GM03348 (cell line): ENCODE measurements at regions not wholly inside any gene's neighbourhood (a gene's known extent, or its start where the extent isn't known, plus 50 kb on each side); places are given as distances from the start of the nearest gene placed in this dataset.

Source experiments
- DNase-seq: peaks from one replicate; pipeline ENCODE4 v3.0.0; 2012; ENCODE audit warnings: low spot score

DNA sequence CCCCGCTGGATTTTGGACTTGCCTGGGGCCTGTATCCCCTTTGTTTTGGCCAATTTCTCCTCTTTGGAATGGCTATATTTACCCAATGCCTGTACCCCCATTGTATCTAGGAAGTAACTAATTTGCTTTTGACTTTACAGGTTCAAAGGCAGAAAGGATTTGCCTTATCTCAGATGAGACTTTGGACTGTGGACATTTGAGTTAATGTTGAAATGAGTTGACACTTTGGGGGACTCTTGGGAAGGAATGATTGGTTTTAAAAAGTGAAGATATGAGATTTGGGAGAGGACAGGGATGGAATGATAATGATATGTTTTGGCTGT lies 1220.3 kb upstream of the CITED2 start:
- DNase-seq, result no peak

DNA sequence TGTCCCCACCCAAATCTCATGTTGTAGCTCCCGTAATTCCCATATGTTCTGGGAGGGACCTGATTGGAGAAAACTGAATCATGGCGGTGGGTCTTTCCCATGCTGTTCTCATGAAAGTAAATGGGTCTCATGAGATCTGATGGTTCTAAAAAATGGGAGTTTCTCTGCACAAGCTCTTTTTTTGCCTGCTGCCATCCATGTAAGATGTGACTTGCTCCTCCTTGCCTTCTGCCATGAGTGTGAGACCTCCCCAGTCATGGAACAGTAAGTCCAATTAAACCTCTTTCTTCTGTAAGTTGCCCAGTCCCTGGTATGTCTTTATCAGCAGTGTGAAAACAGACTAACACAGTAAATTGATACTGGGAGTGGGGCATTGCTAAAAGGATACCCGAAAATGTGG lies 1218.4 kb upstream of the CITED2 start:
- DNase-seq, result no peak

DNA sequence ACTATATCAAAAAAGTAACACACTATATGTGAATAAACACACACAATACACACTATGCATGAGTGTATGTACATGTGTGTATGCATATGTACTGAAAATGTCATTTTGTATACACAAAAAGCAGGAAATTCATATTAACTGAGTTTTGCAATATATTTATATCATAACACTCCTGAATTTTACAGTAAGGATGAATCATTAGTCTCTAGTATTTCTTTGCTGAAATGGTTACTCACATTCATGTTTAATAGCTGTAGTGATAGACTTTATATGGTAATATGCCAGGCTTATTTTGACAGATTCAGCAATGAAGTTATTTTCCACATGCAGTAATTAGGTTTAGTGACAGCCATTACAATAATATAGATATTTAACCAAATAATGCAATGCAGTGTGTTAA lies 1216.2 kb upstream of the CITED2 start:
- peak; percentile 19 for DNase-seq

DNA sequence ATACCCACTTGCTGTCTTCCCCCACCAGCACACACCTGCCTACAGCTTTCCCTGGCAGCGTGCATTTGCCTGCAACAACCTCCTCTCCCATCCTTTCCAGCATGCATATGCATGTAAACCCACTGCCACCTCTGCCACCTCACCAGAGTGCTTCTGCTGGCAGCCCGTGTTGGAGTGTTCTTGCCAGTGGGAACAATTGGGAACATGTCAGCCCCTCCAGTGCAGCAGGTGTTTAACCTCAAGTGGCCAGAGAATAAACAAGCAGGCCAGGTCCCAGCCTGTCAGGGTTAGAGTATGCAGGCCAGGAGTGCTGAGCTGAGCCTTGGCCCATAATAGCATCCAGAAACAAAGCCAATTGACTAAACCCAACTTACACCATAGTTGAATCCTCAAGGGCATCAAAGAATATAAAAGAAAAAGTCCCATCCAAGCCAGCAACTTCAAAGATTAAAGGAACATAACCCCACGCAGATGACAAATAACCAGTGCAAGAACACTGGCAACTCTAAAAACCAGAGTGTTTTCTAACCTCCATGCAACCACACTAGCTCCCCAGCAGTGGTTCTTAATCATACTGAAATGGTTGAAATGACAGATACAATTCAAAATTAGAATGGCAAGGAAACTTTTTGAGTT lies 1212.1 kb upstream of the CITED2 start:
- no peak for DNase-seq

DNA sequence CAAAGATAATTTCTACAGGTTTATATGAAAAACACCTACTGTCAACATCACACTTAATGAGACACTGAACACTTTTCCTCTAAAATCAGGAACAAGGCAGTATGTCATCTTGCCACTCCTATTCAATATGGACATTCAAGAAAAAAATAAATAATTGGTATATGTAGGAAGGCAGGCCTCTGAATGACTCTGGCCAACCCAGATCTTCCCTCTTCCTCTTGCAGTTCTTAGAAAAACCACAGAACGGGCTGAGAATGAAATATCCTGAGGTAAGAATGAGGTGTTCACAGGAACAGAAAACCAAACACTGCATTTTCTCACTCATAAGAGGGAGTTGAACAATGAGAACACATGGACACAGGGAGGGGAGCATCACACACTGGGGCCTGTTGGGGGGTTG lies 1207.2 kb upstream of the CITED2 start:
- no peak for DNase-seq

DNA sequence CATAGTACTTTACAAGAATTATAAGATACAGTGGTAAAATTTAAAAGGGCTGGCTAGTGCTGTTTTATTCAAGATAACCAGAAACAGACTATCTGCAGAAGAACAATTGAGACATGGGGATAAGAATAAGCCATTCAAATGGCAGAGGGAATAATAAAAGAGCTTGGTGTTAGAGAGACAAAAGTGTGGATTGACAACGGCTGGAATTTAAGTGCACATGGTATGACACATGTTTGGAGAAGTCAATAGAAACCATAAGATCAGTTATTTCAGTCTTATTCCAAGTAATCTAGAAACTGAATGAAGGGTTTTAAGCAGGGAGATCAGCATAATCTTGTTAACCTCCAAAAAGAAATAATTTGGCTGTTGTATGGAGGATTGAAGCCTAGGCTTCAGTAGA lies 1205.5 kb upstream of the CITED2 start:
- DNase-seq, result no peak

DNA sequence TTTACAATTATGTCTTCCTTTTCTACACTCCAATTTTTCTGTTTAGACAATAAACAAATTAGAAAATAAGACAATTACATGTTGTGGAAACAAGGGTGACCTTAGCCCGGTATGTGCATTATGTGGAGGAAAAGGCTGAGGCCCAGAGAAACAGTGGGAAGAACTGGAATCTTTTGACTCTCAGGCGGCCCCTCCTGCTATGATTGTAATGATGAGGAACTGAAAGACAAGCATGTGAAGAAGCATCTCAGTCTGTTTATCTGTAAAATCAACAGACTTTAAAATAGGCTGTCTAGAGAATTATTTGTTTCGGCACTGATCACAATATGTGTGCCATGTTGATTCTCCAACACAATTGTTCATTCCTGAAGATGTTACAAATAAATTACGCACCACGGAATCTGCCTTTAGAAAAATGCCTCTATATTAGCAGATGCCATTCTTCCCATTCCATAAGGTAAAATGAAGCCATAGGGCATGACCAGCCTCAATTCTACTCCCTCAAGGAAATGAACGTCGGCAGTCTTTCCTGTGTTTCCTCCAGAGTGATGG lies 1201.6 kb upstream of the CITED2 start:
- no peak for DNase-seq

DNA sequence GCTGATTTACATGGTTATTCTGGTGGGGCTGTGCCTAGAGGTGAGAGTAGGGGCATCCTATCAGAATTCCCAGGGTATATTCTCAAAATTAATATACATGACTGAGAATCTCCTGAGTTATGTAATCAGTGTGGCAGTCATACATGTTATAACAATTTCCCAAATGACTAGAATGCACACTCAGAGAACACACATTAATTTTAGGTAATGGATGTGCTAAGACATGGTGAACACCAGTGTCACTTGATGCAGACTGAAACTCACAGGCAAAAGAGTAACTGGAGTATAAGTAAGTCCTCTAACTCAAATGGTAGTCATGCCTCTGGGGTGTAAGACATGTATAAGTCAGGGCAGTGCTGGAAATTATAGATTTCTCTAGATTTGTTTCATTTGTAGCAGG lies 1198.4 kb upstream of the CITED2 start:
- no peak for DNase-seq

DNA sequence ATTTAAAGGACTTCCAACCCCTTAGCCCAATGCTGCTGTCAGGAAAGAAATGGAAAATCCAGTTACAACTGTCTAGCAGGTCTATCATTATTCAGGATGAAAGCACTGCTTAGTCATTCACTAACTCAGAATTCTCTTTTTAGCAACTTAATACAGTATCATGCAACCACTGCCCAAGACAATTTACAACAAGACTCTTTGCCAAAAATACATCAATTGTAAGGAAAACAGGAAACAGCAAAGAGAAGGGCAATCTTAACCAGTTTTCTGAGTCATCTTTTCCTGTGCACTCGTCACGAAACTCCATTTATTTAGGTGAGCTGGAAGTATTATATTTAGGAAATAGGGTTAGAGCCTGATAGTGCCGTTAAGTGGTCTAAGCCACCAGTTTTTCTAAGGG lies 1197.7 kb upstream of the CITED2 start:
- peak; percentile 47 for DNase-seq

DNA sequence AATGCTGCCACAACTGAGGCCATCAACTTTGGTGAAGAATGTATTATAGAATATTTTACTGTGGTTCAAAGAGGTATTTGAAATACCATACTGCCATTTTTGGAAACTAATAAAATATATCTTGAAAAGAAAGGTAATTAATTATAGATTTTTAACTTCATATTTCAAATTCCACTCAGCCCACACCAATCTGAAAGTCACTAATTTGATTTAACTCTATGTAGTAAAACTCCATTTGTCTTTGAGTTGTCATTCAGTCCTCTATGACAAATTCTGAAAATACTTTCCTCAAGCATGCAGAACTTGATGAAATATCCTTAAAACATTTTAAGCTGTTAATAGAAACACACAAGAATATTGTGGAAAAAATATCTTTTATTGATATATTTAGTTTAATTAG lies 1196.7 kb upstream of the CITED2 start:
- peak; percentile 24 for DNase-seq

DNA sequence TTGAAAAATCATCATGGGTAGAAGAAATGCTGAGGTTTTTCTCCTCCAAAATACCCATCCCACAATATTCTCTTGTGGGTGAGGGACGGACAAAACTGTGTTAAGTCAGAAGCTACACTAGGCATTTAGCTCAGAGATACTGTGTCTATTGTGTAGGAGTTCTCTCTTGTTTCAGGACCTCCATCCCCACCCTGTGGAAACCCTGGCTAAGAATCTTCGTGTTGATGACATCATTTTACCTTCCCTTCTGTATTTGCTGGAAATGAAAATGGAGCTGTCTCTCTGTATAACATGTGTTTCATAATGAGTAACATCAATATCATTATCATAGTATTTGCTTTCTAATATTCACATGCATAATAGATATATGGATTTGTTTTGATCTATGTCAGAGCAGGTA lies 1193.0 kb upstream of the CITED2 start:
- DNase-seq, result no peak

DNA sequence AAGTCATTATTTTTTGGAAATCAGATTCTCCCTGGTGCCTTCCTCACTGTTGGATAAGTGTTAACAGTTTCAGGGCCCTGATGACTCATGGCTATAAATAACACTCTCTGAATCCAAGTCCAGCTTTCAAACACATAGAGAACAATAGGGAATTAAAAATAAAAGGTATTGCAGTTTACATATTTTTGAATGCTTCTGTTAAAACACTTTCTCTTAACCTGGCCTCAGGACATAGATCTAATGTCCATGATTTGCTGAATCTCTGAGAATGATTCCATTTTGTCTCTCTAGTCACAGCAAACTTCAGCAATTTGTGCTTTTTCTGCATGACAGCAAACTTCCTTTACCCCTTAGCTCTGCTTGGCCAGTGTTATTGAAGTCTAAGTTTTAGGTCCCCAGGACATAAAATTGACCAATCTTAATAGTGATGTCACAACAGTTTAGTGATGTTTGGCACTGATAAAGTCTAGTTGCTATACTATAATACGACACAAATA lies 1192.4 kb upstream of the CITED2 start:
- peak; percentile 39 for DNase-seq

DNA sequence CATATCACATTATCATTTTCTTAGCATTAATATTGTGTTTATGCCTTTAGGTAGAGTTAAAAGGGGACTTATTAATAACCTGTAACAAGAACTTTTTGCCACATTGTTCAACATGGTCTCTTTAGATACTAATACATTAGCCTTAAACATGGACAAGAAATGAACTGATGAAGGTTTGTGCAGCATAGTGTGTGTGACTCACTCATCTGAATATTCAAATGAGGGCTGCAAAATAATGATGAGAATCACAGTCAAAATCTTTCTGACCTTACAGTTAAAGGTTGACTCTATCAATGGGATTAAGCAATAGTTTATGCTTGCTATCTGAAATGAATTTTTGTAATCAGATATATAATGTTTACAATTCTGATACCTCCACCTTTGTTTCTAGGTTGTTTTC lies 1189.3 kb upstream of the CITED2 start:
- no peak for DNase-seq

DNA sequence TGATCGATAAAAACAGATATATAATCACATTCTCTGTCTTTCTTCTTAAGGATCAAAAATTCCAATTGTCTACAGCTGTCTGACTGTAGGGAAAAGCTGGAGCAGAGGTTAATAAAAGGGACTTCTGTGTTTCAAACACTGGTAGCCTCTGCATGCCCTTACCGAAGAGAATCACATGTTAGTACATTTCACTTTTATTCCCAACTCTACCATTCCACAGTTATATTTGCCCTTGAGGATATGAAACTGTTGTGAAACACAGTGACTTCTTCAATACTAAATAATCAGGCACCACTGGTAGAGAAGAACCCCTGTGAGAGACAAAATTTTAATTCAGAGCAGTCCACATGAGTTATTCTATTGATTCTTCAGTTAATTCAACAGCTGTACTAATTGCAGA lies 1187.3 kb upstream of the CITED2 start:
- DNase-seq, result no peak

DNA sequence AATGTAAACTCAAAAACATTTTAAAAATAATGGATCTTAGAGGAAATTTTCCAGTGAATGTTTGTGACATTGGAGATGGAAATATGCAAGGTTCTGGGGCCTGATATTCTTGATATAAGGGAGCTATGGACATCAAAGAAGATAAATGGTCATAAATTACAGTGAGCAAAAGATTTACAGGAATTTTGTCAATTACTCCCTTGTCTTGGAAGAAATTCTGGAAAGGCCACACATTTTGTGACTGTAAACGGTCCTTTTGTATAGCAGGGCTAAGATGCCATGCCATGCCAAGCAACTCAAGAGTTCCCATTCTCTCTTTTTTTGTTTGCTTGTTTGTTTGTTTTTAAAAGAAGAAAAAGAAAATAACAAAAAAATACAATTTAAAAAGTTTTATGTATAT lies 1186.2 kb upstream of the CITED2 start:
- DNase-seq, result no peak

DNA sequence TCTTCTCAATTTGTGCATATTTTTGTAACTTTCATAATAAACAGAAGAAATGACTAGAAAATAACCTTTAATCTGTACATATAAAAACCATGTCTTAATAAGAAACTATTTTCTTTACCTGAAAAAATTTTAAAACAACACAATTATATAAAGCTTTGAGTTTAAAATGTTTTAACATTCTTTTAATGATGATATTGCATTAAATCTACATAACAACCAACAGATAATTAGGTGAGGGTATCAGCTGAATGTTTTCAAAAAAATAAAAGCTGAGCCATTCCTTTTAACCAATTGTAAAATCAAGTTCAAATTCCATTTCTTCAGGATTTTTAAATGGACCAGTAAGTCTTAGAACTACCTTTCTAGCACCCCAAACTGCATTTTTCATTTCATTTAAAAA lies 1185.0 kb upstream of the CITED2 start:
- no peak for DNase-seq

DNA sequence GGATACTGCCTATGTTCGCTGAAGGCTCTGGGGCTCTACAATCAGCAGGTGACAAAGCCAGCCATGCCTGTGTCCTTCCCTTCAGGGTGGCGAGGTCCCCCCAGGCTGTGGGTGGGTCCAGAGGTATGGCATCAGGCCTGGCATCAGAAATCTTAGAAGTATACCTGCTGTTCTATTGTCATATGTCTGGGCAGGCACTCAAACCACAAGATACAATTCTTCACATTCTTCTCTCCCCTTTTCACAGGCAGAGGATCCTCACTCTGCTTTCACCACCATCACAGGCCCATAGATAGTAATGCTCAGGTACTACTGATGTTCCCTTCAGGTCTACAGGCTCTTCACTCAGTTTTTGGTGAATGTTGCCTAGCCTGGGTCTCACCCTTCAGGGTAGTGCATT lies 1180.0 kb upstream of the CITED2 start:
- DNase-seq, result no peak

DNA sequence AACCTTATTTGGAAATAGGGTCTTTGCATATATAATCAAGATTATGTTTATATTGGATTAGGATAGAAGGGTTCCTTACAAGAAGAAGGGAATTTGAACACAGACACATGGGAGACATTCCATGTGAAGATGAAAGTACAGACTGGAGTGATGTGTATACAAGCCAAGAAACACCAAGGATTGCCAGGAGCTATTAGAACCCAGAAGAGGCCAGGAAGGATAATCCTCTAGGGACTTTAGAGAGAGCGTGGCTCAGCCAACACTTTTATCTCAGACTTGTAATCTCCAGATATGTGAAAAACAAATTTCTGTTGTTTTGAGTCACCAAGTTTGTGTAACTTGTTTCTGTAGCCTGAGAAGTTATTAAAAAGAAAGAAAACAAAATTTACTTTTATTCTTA lies 1173.9 kb upstream of the CITED2 start:
- DNase-seq, result no peak

DNA sequence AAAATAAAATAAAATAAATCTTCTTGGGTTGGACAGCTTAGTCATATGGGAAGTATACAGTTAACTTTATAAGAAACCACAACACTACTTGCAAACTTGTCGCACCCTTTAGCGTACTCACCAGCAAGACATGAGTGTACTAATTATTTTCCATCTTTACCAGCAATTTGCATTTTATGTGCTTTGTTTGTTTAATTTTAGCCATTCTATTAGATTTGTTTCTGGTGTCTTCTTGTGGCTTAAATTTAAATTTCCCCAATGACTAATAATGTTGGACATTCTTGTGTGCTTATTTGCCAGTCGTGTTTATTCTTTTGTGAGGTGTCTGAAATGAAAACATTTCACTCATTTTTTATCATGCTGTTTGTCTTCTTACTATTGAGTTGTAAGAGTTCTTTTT lies 1172.2 kb upstream of the CITED2 start:
- DNase-seq, result peak; percentile 8

DNA sequence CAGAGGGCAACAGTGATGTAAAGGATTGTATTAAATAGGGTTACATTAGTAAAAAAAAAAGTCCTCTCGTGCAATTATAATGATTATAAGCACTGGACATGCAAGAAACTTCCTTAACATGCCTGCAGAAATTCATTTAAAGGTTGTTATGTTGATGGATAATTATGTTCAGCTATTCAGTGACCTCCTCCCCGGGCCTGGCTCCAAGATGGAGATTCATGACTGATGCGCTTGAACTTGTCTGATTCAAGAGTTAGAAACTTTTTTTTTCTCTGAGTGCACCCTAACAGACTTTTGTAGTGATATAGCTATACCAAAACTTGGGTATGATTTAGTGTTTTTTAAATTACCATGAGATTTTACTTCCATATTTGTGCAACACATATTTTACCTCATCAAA lies 1170.0 kb upstream of the CITED2 start:
- no peak for DNase-seq

DNA sequence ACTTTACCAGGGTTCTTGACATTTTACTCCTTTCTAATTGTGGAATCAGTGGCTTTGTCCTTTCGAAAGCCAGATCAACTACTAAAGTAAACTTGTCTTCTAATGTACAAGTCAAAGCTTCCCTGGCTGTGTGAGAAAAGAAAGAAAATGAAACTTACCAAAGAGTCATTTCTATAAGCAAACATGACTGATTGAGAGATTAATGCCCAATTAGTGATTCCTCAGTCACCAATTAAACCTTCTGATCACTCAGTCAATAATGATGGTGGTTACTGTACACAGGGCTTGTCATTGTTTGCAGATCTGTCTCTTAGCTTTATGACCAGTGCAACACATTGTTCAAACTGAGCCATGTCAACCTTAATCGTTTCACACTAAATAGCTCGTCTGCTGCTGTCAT lies 1168.4 kb upstream of the CITED2 start:
- DNase-seq, result no peak

DNA sequence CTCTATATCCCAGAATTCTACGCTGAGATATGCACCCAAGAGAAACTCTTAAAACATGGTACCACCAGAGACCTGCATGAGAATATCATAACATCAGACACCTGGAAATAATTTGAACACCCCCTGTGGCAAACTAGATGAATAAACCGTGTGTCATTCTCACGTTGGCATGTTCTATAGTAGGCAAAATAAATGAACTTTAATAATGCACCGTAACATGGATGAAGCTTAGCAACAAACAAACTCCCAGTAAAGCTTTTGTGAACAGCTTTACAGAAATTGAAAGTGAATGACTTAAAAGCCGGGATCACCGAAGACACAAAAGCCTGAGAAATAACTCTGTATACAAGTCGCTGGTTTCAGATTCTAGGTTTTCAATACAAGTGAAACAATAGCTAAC lies 1166.8 kb upstream of the CITED2 start:
- no peak for DNase-seq

DNA sequence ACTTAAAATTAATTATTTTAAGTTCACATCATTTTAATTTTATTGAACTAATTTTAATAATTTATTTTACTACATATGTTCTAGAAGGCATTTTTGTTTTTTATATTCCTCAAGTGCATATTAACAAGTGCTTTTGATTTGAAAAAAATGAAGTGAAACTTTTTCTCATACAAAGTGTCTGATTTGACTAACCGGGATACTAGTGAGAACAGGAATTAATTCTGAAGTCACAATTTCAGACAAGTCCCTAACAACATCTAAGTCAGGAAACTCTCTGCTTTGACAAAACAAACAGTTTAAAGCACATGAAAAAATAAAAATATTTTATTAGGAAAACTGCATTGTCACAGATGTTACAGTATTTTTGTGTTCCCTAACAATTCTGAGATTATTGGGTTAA lies 1166.3 kb upstream of the CITED2 start:
- no peak for DNase-seq

DNA sequence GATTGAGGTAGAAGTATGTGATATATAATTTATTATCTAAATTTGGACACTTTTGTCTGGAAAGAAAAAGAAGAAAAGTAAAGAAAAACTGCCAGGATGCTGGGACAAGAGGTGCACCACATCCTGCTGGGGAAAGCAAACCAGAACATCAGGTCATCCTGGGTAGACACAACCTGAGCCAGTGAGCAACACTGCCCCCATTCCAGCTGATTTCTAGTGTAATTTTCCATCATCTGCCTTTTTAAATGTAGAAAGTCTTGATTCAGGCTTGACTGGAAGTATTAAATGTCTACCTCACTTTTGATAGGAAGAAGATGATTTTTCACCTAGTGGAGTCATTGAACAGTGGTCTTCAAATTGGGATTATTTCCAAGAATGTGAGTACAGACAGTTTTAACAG lies 1164.5 kb upstream of the CITED2 start:
- peak; percentile 21 for DNase-seq
